ENCODE measurements at regions not wholly inside any gene's neighbourhood (a gene's known extent, or its start where the extent isn't known, plus 50 kb on each side); places are given as distances from the start of the nearest gene placed in this dataset.

- Histone ChIP-seq H3K9ac (ENCODE audit: insufficient read depth in 1 of 2, low read depth in 2 of 2, low read length in 2 of 2) (no peak overlapping the region), H3K36me3 (ENCODE audit: control insufficient read depth, insufficient read depth, low read length) (no peaks in the 10 kb centered on the region), H3K4me3 (no peak overlapping the region), H3K9me1 (ENCODE audit: control insufficient read depth, insufficient read depth, low read length) (no peaks in the 10 kb centered on the region), H3K27me3 (ENCODE audit: control insufficient read depth in 2 of 2, insufficient read depth in 2 of 2, low read length in 2 of 2) (no peaks in the 10 kb centered on the region), H3K4me2 (ENCODE audit: insufficient read depth, low read length) (no peak overlapping the region), H3K79me2 (ENCODE audit: control insufficient read depth, insufficient read depth, low read length) (no peaks in the 10 kb centered on the region), H3K27ac (ENCODE audit: extremely low read depth, low read depth, low read length) (no peak overlapping the region), H2AFZ (ENCODE audit: low read depth, low read length) (no peak overlapping the region), H3K9me3 (replicated peaks; ENCODE audit: control insufficient read depth, insufficient read depth, low read depth, low read length) (no peaks in the 10 kb centered on the region), H3K4me1 (replicated peaks in 1 of 2; ENCODE audit: control insufficient read depth in 2 of 2, insufficient read depth in 2 of 2, low read length in 2 of 2) (no peaks in the 10 kb centered on the region), H4K20me1 (replicated peaks; ENCODE audit: control insufficient read depth, insufficient read depth, low read length) (no peaks in the 10 kb centered on the region)
- POLR2A ChIA-PET, result interaction anchor here (0.6 kb wide), 1 partner anchor 762 kb away, joined by 3 read pairs; no protein-coding TSS in a partner anchor
- WGBS (ENCODE audit: insufficient coverage, low coverage, missing lambda C conversion rate), result 0% methylated on average over 8 of the region's 11 CpGs
- no peak for TF ChIP-seq ATF3 (IDR thresholded peaks at IDR 0.05)
- TF ChIP-seq ATF3 (CRISPR knock-in tag; conservative IDR thresholded peaks at IDR 0.05), result no peak
- FAIRE-seq, result no peak
- no peak for ATAC-seq
- intact Hi-C loops (cut with micrococcal nuclease), result no loop called here
- no TSS peak for BruUV-seq (replicated peaks)
- in situ Hi-C loops (cut with MboI), result no loop called here
- DNase-seq (ENCODE audit: extremely low read depth in 1 of 4, low spot score in 3 of 4), result no peak
- CTCF ChIA-PET (ENCODE audit: low intra/inter-chr PET ratio), result no interaction called here
Observed at GRCh38 chr2:82507657-82508056, 1951.4 kb downstream of the SUCLG1 start.

GRCh38 chr2:82501217-82501616 lies 1957.9 kb downstream of the SUCLG1 start:
- Histone ChIP-seq H3K9me3 (replicated peaks; ENCODE audit: control insufficient read depth, insufficient read depth, low read depth, low read length) (no peaks in the 10 kb centered on the region), H3K4me3 (no peak overlapping the region), H3K9me1 (ENCODE audit: control insufficient read depth, insufficient read depth, low read length) (no peaks in the 10 kb centered on the region), H4K20me1 (replicated peaks; ENCODE audit: control insufficient read depth, insufficient read depth, low read length) (no peaks in the 10 kb centered on the region), H3K9ac (ENCODE audit: insufficient read depth in 1 of 2, low read depth in 2 of 2, low read length in 2 of 2) (no peak overlapping the region), H3K79me2 (ENCODE audit: control insufficient read depth, insufficient read depth, low read length) (no peaks in the 10 kb centered on the region), H3K27ac (ENCODE audit: extremely low read depth, low read depth, low read length) (no peak overlapping the region), H2AFZ (ENCODE audit: low read depth, low read length) (no peak overlapping the region), H3K36me3 (ENCODE audit: control insufficient read depth, insufficient read depth, low read length) (no peaks in the 10 kb centered on the region), H3K4me1 (replicated peaks in 1 of 2; ENCODE audit: control insufficient read depth in 2 of 2, insufficient read depth in 2 of 2, low read length in 2 of 2) (no peaks in the 10 kb centered on the region), H3K4me2 (ENCODE audit: insufficient read depth, low read length) (no peak overlapping the region), H3K27me3 (ENCODE audit: control insufficient read depth in 2 of 2, insufficient read depth in 2 of 2, low read length in 2 of 2) (no peaks in the 10 kb centered on the region)
- intact Hi-C loops (cut with micrococcal nuclease), result no loop called here
- BruUV-seq (replicated peaks), result no TSS peak
- in situ Hi-C loops (cut with MboI), result no loop called here
- peak; percentile 96 for TF ChIP-seq ZNF707 (CRISPR knock-in tag; conservative IDR thresholded peaks at IDR 0.05)
- TF ChIP-seq ZNF431 (CRISPR knock-in tag; IDR thresholded peaks at IDR 0.05), result peak; percentile 84
- no peak for TF ChIP-seq ZKSCAN3 (CRISPR knock-in tag; IDR thresholded peaks at IDR 0.05)
- TF ChIP-seq JUND (IDR thresholded peaks at IDR 0.05; ENCODE audit: borderline replicate concordance, low read depth, low read length), result no peak
- TF ChIP-seq JUND (tag; IDR thresholded peaks at IDR 0.05; ENCODE audit: borderline replicate concordance, low read depth, low read length), result no peak
- TF ChIP-seq LEF1 (IDR thresholded peaks at IDR 0.05), result no peak
- TF ChIP-seq PYGO2 (tag; IDR thresholded peaks at IDR 0.05), result no peak
- WGBS (ENCODE audit: insufficient coverage, low coverage, missing lambda C conversion rate), result 0% methylated on average over 4 of the region's 4 CpGs
- ATAC-seq (no peak), FAIRE-seq (no peak), DNase-seq (ENCODE audit: extremely low read depth in 1 of 4, low spot score in 3 of 4) (no peak)
- ChIA-PET CTCF (ENCODE audit: low intra/inter-chr PET ratio) (no interaction called here), POLR2A (no interaction called here)
